GM23248 (cell line): ENCODE measurements at regions not wholly inside any gene's neighbourhood (a gene's known extent, or its start where the extent isn't known, plus 50 kb on each side); places are given as distances from the start of the nearest gene placed in this dataset.
"Not testable (repeated sequence)": the region's sequence is repeated elsewhere in the genome, so short reads cannot be mapped to it uniquely, and the experiment has no call there.

ENCODE experiments used
- EZH2 ChIP-seq: fragments of 200-600 bp; sonication (generic); IDR thresholded peaks from 2 replicates; pipeline ENCODE4 v1.6.1; 2018; ENCODE audit warnings: antibody characterized with exemption, mild to moderate bottlenecking; ENCODE audit not compliant: insufficient read depth, poor library complexity, severe bottlenecking
- EZH2phosphoT487 ChIP-seq: fragments of 200-600 bp; sonication (generic); IDR thresholded peaks from 2 replicates; pipeline ENCODE4 v1.6.1; 2018; ENCODE audit warnings: antibody characterized with exemption, moderate library complexity, mild to moderate bottlenecking, low read depth; ENCODE audit not compliant: insufficient read depth

GRCh38 chr18:4917509-4917908 lies 279.5 kb downstream of the AKAIN1 start:
- not testable (repeated sequence) for TF ChIP-seq EZH2, EZH2phosphoT487
